Left forelimb (tissue), 1 donor: ENCODE measurements at regions not wholly inside any gene's neighbourhood (a gene's known extent, or its start where the extent isn't known, plus 50 kb on each side); places are given as distances from the start of the nearest gene placed in this dataset.
"Not testable (repeated sequence)": the region's sequence is repeated elsewhere in the genome, so short reads cannot be mapped to it uniquely, and the experiment has no call there.

Experiments
- DNase-seq: peaks from one replicate; pipeline ENCODE4 v3.0.0-alpha.2; 2018; ENCODE audit warnings: low spot score

GRCh38 chr2:44086629-44087028 lies 82.0 kb upstream of the PPM1B start:
- no peak for DNase-seq

GRCh38 chr2:44087036-44087713 lies 81.5 kb upstream of the PPM1B start:
- DNase-seq: peak; percentile 85

- DNase-seq: no peak
Measured at GRCh38 chr2:44087714-44088092, 81.0 kb upstream of the PPM1B start.

GRCh38 chr2:44092519-44092918 lies 76.2 kb upstream of the PPM1B start:
- not testable (repeated sequence) for DNase-seq

- DNase-seq: no peak
Measured at GRCh38 chr2:44093970-44094369, 74.7 kb upstream of the PPM1B start.

GRCh38 chr2:44097322-44097907 lies 71.3 kb upstream of the PPM1B start:
- no peak for DNase-seq

DNA sequence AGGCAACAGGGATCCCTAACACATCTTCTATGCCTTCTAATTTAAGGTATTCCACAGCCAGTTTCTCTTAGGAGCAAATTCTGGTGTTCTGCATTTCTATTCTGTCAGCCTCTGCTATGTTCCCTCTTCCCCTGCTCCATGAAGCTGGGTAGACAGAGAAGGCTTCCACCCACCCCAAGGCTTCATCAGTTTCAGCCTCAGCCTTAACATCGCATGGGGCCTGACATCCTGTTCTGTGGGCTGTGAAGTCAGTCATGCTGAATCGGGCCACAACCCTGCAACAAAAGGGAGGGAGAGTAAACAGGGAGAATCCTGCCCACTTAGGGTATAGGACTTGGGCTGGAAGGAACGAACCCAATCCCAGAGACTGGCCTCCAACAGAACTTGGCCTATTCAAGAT lies 70.6 kb upstream of the PPM1B start:
- no peak for DNase-seq

GRCh38 chr2:44098891-44099290 lies 69.8 kb upstream of the PPM1B start:
- no peak for DNase-seq

GRCh38 chr2:44100351-44100750 lies 68.3 kb upstream of the PPM1B start:
- no peak for DNase-seq

GRCh38 chr2:44101246-44101645 lies 67.4 kb upstream of the PPM1B start:
- DNase-seq: no peak

DNA sequence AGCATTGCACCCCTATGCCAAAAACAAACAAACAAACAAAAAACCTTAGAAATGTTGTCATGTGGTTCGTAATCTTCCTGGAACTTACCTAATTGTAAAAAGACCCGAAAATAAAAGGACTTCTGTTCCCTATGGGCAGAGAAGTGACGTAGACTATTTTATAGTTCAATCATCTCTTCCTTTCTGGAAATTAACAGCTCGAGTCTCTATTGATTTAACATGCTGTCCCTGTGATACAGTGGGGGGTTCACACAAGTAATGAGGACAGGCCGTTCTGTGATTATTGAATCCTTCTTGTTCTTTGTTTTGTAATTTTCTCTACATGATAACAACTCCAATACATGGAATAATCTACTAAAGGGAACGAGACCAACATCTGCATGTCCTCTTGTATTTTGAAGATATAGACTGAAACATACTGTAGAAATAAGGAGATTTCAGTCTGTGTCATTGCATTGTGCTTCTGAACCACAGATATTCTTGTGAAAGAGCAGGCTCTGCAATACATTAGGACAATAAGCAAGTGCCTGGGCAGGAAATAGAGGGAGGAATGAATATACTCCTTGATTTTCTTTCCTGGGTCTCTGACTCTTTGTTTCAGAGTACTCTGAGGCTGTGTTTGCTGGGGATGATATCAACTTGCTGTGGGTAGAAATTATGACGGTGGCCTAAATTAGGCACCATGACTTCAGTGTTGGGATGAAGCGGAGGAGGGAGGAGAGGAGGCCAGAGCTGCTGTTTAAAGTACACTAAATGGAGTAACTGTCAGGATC lies 65.7 kb upstream of the PPM1B start:
- no peak for DNase-seq

DNA sequence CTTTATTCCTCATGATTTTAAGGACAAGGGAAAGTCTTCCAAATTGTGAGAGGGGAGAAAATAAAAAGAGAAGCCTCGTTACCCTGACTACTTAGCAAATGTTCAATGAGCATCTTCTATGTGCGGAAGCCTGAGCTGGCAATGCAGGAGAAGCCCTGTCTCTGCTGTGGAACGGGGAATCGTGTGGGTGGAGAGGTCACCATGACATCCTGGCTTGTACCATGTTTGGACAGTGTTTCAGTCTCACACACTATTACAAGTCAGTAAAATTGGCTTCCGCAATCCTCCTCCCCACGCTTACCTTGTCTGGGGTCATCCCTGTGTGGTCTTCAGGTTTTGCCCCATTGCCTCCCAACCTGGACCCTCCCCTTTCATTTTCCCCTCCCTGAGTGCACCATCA lies 65.0 kb upstream of the PPM1B start:
- no peak for DNase-seq

GRCh38 chr2:44104855-44105271 lies 63.8 kb upstream of the PPM1B start:
- DNase-seq: no peak

GRCh38 chr2:44106509-44106908 lies 62.2 kb upstream of the PPM1B start:
- DNase-seq: not testable (repeated sequence)

- DNase-seq: no peak
Measured at GRCh38 chr2:44107086-44107740, 61.5 kb upstream of the PPM1B start.

DNA sequence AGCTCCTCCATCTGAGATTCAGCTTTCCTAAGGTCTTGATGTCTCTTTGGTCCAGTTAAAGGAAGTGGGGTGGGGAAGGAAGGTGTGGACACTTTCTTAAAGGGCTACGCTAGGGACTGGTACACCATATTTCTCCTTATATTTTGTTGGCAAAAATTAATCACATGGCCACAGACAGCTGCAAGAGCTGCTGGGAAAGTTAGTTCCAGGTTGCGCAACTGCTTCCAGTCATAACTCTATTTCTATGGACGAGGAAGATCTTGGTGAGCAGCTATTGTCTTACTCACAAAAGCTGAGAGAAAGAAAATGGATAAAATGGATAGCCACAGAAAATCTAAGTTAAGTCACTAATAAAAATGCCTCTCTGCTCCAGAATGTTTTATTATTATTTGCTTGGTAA lies 60.7 kb upstream of the PPM1B start:
- DNase-seq: no peak

DNA sequence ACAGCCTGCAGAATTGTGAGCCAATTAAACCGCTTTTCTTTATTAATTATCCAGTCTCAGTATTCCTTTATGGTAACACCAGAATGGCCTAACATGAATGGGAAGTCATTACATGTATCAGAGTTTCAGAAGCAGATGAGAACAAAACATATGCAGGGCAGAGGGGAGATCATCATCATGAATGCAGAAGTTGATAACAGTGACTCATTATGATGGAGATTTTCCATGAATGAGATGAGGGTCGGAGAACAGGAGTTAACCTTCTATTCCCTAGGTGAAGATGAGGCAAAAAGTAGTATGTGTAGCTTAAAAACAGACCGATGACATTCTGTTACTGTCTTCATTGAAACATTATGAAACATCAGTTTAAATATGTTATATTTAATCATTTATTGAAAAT lies 59.5 kb upstream of the PPM1B start:
- DNase-seq: no peak

DNA sequence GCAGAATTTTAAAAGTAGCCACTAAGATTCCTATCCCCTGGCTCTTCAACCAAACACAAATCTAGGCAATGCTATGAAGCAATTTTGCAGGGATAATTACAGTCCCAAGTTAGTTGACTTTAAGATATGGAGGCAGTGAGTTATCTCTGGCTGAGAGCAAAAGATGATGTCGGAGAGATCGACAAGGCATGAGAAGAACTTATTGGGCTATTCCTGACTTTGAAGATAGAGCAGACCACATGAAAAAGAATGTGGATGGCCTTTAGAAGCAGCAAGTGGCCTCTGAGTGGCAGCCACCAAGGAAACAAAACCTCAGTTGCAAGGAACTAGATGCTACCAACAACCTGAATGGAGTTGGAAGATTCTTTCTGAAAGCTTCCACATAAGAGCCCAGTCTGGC lies 58.2 kb upstream of the PPM1B start:
- no peak for DNase-seq

DNA sequence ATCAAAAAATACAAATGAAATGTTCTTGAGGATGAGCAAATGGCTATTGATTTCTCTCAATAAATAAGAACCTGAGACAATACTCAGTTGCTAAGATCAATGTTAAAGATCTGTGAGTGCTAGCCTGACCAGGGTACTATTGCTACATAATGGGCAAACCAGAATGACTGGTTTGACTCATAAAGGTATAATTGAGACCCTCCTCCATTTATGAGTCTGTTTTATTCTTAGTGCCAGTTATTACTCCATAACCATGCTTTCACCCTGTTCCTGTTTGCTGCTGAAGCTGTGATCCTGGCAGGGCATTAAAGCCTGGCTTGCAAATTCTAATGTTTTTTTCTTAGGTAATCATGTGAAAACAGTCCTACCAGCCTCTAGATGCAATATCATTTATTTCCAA lies 56.6 kb upstream of the PPM1B start:
- DNase-seq: no peak

- no peak for DNase-seq
Measured at GRCh38 chr2:44116319-44116718, 52.4 kb upstream of the PPM1B start.

DNA sequence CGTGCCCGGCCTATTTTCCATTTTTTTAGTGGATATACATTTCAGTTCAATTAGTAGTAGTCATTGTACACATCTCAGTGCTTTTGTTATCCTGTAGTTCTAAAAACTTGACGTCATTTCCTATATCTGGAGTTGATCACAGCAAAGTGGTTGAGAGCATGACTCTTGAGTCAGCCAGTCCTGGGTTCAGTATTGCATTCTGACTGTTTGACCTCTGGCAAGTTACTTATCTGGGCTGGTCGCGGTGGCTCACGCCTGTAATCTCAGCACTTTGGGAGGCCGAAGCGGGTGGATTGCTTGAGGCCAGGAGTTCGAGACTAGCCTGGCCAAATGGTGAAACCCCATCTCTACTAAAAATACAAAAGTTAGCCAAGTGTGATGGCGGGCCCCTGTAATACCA lies 50.4 kb upstream of the PPM1B start:
- DNase-seq: no peak
